T47D (cell line): ENCODE measurements at regions not wholly inside any gene's neighbourhood (a gene's known extent, or its start where the extent isn't known, plus 50 kb on each side); places are given as distances from the start of the nearest gene placed in this dataset.

Experiments used
- DNase-seq, 2 experiments: peaks; one replicate each; pipeline versions ENCODE4 v3.0.0 to v3.0.0-alpha.2; 2011 to 2012; ENCODE audit warnings: low read depth in 1 of 2, low spot score in 1 of 2
- JUND ChIP-seq: IDR thresholded peaks from 2 replicates; pipeline ENCODE4 v1.6.1; 2012; ENCODE audit warnings: low read depth
- in situ Hi-C: cut with HindIII; loops from 2 replicates; pipeline ENCODE4 v1.10.0; 2016; ENCODE audit warnings: low sequenced_read_pairs, low pct_unique_long_range_greater_than_20kb

GRCh38 chr11:110000031-110000502 lies 93.1 kb upstream of the ZC3H12C start:
- peak in 1 of 2 experiments; percentile 31 for DNase-seq
- in situ Hi-C loops = no loop called here
- TF ChIP-seq JUND = no peak

- DNase-seq = no peak
- no peak for TF ChIP-seq JUND
- in situ Hi-C loops = no loop called here
Measured at GRCh38 chr11:110000850-110001249, 92.3 kb upstream of the ZC3H12C start.

GRCh38 chr11:110003426-110003825 lies 89.8 kb upstream of the ZC3H12C start:
- in situ Hi-C loops = no loop called here
- DNase-seq = peak in 1 of 2 experiments; percentile 35
- no peak for TF ChIP-seq JUND

GRCh38 chr11:110011595-110011994 lies 81.6 kb upstream of the ZC3H12C start:
- no peak for TF ChIP-seq JUND
- in situ Hi-C loops = no loop called here
- DNase-seq = no peak

GRCh38 chr11:110015695-110016094 lies 77.5 kb upstream of the ZC3H12C start:
- in situ Hi-C loops = no loop called here
- DNase-seq = no peak
- TF ChIP-seq JUND = no peak

GRCh38 chr11:110019675-110020074 lies 73.5 kb upstream of the ZC3H12C start:
- in situ Hi-C loops = no loop called here

GRCh38 chr11:110022548-110022947 lies 70.6 kb upstream of the ZC3H12C start:
- no peak for TF ChIP-seq JUND
- DNase-seq = no peak
- in situ Hi-C loops = no loop called here

More at GRCh38 chr11:110019675-110020074, 73.5 kb upstream of the ZC3H12C start:
- TF ChIP-seq JUND = no peak
- no peak for DNase-seq

GRCh38 chr11:110023711-110024110 lies 69.5 kb upstream of the ZC3H12C start:
- in situ Hi-C loops = no loop called here
- no peak for TF ChIP-seq JUND
- no peak for DNase-seq

GRCh38 chr11:110026858-110027626 lies 66.2 kb upstream of the ZC3H12C start:
- DNase-seq = no peak
- in situ Hi-C loops = no loop called here

GRCh38 chr11:110027627-110028371 lies 65.4 kb upstream of the ZC3H12C start:
- no peak for DNase-seq
- in situ Hi-C loops = no loop called here
- no peak for TF ChIP-seq JUND

More at GRCh38 chr11:110026858-110027626, 66.2 kb upstream of the ZC3H12C start:
- TF ChIP-seq JUND = no peak

- DNase-seq = no peak
- TF ChIP-seq JUND = no peak
- in situ Hi-C loops = no loop called here
Measured at GRCh38 chr11:110028921-110029320, 64.3 kb upstream of the ZC3H12C start.

GRCh38 chr11:110029714-110030113 lies 63.5 kb upstream of the ZC3H12C start:
- no peak for TF ChIP-seq JUND
- DNase-seq = no peak
- in situ Hi-C loops = no loop called here

GRCh38 chr11:110031171-110031570 lies 62.0 kb upstream of the ZC3H12C start:
- in situ Hi-C loops = no loop called here
- no peak for TF ChIP-seq JUND
- DNase-seq = no peak
